HepG2 (cell line): ENCODE measurements at regions not wholly inside any gene's neighbourhood (a gene's known extent, or its start where the extent isn't known, plus 50 kb on each side); places are given as distances from the start of the nearest gene placed in this dataset.

ENCODE experiments used
- ATAC-seq: fragments of 200-7000 bp; cut with Tn5 transposase; 3 replicates; pipeline ENCODE4 v1.9.1; 2020; ENCODE audit warnings: mild to moderate bottlenecking, moderate library complexity
- BruUV-seq: library from RNA; stranded (reverse); fragments of 400-500 nt; replicated peaks from 2 replicates; lab custom pipeline; 2021; lab: Mats Ljungman, UMichigan
- CTCF ChIA-PET: fragments of 300-600 bp; formaldehyde crosslinking; extraction: SDS; loops from one replicate; lab custom pipeline; 2021; ENCODE audit warnings: low total read pairs, inconsistent platforms, low intra/inter-chr PET ratio; lab: Yijun Ruan, JAX
- POLR2A ChIA-PET: fragments of 350-600 bp; sonication (Branson Sonifier 250); formaldehyde crosslinking; loops from one replicate; lab custom pipeline; 2020; ENCODE audit warnings: antibody characterized with exemption, inconsistent platforms; lab: Yijun Ruan, JAX
- DNase-seq: peaks from one replicate; pipeline ENCODE4 v3.0.0-alpha.2; 2015; ENCODE audit warnings: low spot score
- FAIRE-seq: peaks from 3 replicates; lab custom pipeline; 2011; peaks lifted over from hg19 to GRCh38; lab: Jason Lieb, UNC
- H2AFZ ChIP-seq: one replicate; pipeline ENCODE4 v1.6.1; 2011; ENCODE audit warnings: low read length, inconsistent platforms
- H3K27ac ChIP-seq: fragments of 300-600 bp; 3 replicates; pipeline ENCODE4 v1.8.0; 2011; ENCODE audit warnings: mixed run types, mild to moderate bottlenecking, mixed read lengths, low read length, inconsistent platforms; ENCODE audit not compliant: insufficient read depth; ENCODE audit errors: extremely low read length
- H3K27me3 ChIP-seq, 2 experiments: fragments of 200-600 bp in 1 of 2; 2 replicates in 1 of 2; 3 replicates in 1 of 2; pipeline versions ENCODE4 v1.6.0 to v1.8.0; 2011; ENCODE audit warnings: low read length in 2 of 2, mild to moderate bottlenecking in 2 of 2, moderate library complexity in 2 of 2, inconsistent platforms in 1 of 2; ENCODE audit not compliant: insufficient read depth in 2 of 2, control insufficient read depth in 1 of 2
- H3K36me3 ChIP-seq, 2 experiments: fragments of 200-600 bp in 1 of 2; replicated peaks in 1 of 2; 2 replicates in 1 of 2; 3 replicates in 1 of 2; pipeline versions ENCODE4 v1.5.1 to v1.8.0; 2011; ENCODE audit warnings: low read length in 2 of 2, inconsistent platforms in 1 of 2; ENCODE audit not compliant: insufficient read depth in 2 of 2, control insufficient read depth in 1 of 2
- H3K4me1 ChIP-seq: 2 replicates; pipeline ENCODE4 v1.5.1; 2012; ENCODE audit warnings: low read length, inconsistent platforms; ENCODE audit not compliant: insufficient read depth
- H3K4me2 ChIP-seq: 2 replicates; pipeline ENCODE4 v1.6.0; 2011; ENCODE audit warnings: low read depth, low read length, inconsistent platforms
- H3K4me3 ChIP-seq, 3 experiments: fragments of 200-600 bp in 1 of 3; sonication (generic), shearing (Covaris generic) in 1 of 3; replicated peaks in 1 of 3; 2 replicates each; pipeline ENCODE4 v1.5.1; 2011 to 2016; ENCODE audit warnings: low read length in 3 of 3, inconsistent platforms in 2 of 3, low read depth in 2 of 3, mild to moderate bottlenecking in 2 of 3, control low read depth in 1 of 3, mixed read lengths in 1 of 3; ENCODE audit not compliant: insufficient read depth in 1 of 3
- H3K79me2 ChIP-seq: one replicate; pipeline ENCODE4 v1.6.1; 2011; ENCODE audit warnings: low read length, inconsistent platforms; ENCODE audit not compliant: insufficient read depth
- H3K9ac ChIP-seq: 2 replicates; pipeline ENCODE4 v1.6.0; 2011; ENCODE audit warnings: mild to moderate bottlenecking, low read depth, low read length, inconsistent platforms; ENCODE audit not compliant: insufficient read depth
- H3K9me3 ChIP-seq: 2 replicates; pipeline ENCODE4 v1.5.1; 2012; ENCODE audit warnings: mild to moderate bottlenecking, low read length
- H4K20me1 ChIP-seq: 2 replicates; pipeline ENCODE4 v1.6.0; 2011; ENCODE audit warnings: inconsistent platforms, mild to moderate bottlenecking, low read length, moderate library complexity; ENCODE audit not compliant: insufficient read depth
- DZIP1 ChIP-seq: sonication (generic); formaldehyde crosslinking; IDR thresholded peaks from 2 replicates; pipeline ENCODE4 v1.5.0; 2020; ENCODE audit warnings: mild to moderate bottlenecking, missing genetic modification reagents
- NFE2L1 ChIP-seq: sonication (generic); formaldehyde crosslinking; IDR thresholded peaks from 2 replicates; pipeline ENCODE4 v1.4.0; 2020; ENCODE audit warnings: missing genetic modification reagents, mild to moderate bottlenecking, borderline replicate concordance
- XBP1 ChIP-seq: sonication (generic); formaldehyde crosslinking; IDR thresholded peaks from 2 replicates; pipeline ENCODE4 v1.5.0; 2020; ENCODE audit warnings: missing genetic modification reagents
- ZFP82 ChIP-seq: sonication (generic); formaldehyde crosslinking; IDR thresholded peaks from 2 replicates; pipeline ENCODE4 v1.5.1; 2020; ENCODE audit warnings: mild to moderate bottlenecking, missing genetic modification reagents, borderline replicate concordance
- ZUFSP ChIP-seq: sonication (generic); formaldehyde crosslinking; IDR thresholded peaks from 2 replicates; pipeline ENCODE4 v1.9.0; 2021; ENCODE audit warnings: missing genetic modification reagents, mild to moderate bottlenecking, borderline replicate concordance
- whole genome bisulfite sequencing: methylation state at CpG from one replicate; pipeline ENCODE4 v1.1.6; 2017; ENCODE audit warnings: low lambda C conversion rate; 5-methylcytosine and 5-hydroxymethylcytosine counted together
- in situ Hi-C: cut with HindIII; loops from 2 replicates; pipeline ENCODE4 v1.10.0; 2017; ENCODE audit warnings: low pct_unique_long_range_greater_than_20kb; ENCODE audit not compliant: extremely low pct_ligation_motif_present
- intact Hi-C: fragments of 100-400 bp; cut with micrococcal nuclease; formaldehyde crosslinking; loops from one replicate; pipeline ENCODE4 v1.10.0; 2022; ENCODE audit not compliant: unreplicated experiment

GRCh38 chr16:9484881-9485280 lies 393.4 kb downstream of the HAPSTR1 start:
- Histone ChIP-seq H3K9me3 (peaks cover 7% of the 10 kb centered on the region; the same call in 1 of the 2 replicates), H3K9ac (no peak overlapping the region), H4K20me1 (no peaks in the 10 kb centered on the region), H3K27ac (no peak overlapping the region), H3K4me3 (no peak overlapping the region), H3K36me3 (no peaks in the 10 kb centered on the region), H3K79me2 (no peaks in the 10 kb centered on the region), H2AFZ (no peak overlapping the region), H3K4me1 (no peaks in the 10 kb centered on the region), H3K27me3 (no peaks in the 10 kb centered on the region; a peak in 1 of 5 replicates), H3K4me2 (no peak overlapping the region)
- intact Hi-C loops (no loop called here), in situ Hi-C loops (no loop called here)
- FAIRE-seq (no peak), ATAC-seq (no peak), DNase-seq (no peak)
- no peak for TF ChIP-seq ZUFSP (CRISPR knock-in tag)
- no peak for TF ChIP-seq ZFP82
- no peak for TF ChIP-seq DZIP1 (CRISPR knock-in tag)
- TF ChIP-seq XBP1 (CRISPR knock-in tag): no peak
- no peak for TF ChIP-seq NFE2L1
- ChIA-PET POLR2A (no interaction called here), CTCF (no interaction called here)
- WGBS: 60% methylated on average over 5 of the region's 5 CpGs
- BruUV-seq: no TSS peak
